GM12892 (cell line): ENCODE measurements at regions not wholly inside any gene's neighbourhood (a gene's known extent, or its start where the extent isn't known, plus 50 kb on each side); places are given as distances from the start of the nearest gene placed in this dataset.

Source experiments
- POLR2A ChIP-seq: IDR thresholded peaks from 2 replicates; pipeline ENCODE4 v1.6.1; 2011; ENCODE audit warnings: low read depth, low read length, control low read depth
- POLR2AphosphoS5 ChIP-seq: IDR thresholded peaks from 2 replicates; pipeline ENCODE4 v1.6.1; 2011; ENCODE audit warnings: low read depth, low read length, control low read depth

DNA sequence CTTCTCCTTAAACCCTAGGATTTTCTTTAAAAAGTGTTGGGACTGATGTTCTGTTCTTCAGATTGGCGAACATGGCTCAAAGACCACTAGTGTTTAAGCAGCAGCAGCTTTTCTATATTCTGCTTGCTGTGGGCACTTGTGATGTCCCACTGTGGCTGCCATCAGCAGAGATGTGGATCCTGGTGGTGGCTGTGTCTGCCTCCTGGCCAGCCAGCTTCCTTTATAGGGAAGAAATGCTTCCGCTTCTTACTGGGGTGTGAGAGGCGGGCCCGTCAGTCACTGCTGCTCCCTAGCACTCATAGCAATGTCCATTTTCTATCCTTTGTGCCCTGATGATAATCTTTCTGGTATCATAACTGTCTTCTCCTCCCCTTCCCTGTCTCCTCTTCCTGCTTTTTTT is 66.7 kb upstream of the ESR1 start:
- no peak for TF ChIP-seq POLR2AphosphoS5
- TF ChIP-seq POLR2A = no peak
